ENCODE measurements at regions not wholly inside any gene's neighbourhood (a gene's known extent, or its start where the extent isn't known, plus 50 kb on each side); places are given as distances from the start of the nearest gene placed in this dataset.

DNA sequence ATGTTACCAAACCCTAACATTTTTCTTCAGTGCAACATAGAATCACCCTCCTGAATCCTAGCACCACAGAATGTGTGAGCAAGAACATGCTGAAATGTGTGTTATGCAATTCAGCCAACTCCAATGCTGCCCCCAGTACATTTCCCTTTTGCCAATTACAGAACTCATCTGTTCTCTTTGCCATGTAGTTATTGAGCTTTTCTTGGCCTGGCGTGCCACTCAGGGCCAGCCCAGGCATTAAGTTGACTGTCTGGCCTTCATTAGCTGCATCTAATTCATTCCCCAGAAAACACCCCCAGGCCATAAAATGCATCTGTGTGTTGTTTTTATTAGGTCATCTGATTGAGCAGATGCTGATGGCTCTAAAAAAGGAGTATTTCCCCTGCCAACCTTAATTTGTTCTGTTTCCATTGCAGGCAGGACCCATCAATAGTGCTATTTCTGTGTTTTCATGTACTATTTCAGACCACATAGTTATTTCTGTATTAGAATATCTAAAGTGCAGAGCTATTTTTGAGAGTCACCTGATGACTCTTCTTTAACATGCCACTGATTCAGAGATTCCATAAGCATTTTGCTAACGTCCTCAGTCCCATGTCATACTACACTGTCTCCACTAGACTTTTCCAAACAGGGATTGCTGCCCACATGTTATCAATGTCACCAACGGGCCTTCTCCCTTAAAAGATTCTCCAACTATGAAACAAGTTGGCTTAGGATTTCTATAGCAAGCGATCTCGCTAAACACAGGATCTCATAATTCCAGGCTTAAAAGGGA lies 969.7 kb downstream of the CDH11 start:
- TF ChIP-seq POLR2A (IDR thresholded peaks at IDR 0.05) = no peak
- TF ChIP-seq, protein P1, sequence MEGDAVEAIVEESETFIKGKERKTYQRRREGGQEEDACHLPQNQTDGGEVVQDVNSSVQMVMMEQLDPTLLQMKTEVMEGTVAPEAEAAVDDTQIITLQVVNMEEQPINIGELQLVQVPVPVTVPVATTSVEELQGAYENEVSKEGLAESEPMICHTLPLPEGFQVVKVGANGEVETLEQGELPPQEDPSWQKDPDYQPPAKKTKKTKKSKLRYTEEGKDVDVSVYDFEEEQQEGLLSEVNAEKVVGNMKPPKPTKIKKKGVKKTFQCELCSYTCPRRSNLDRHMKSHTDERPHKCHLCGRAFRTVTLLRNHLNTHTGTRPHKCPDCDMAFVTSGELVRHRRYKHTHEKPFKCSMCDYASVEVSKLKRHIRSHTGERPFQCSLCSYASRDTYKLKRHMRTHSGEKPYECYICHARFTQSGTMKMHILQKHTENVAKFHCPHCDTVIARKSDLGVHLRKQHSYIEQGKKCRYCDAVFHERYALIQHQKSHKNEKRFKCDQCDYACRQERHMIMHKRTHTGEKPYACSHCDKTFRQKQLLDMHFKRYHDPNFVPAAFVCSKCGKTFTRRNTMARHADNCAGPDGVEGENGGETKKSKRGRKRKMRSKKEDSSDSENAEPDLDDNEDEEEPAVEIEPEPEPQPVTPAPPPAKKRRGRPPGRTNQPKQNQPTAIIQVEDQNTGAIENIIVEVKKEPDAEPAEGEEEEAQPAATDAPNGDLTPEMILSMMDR (IDR thresholded peaks at IDR 0.05) = no peak

All from uterus (tissue), 2 donors.